GM23338 (cell line): ENCODE measurements at regions not wholly inside any gene's neighbourhood (a gene's known extent, or its start where the extent isn't known, plus 50 kb on each side); places are given as distances from the start of the nearest gene placed in this dataset.

Experiments
- ATAC-seq: fragments of 200-7000 bp; cut with Tn5 transposase; 3 replicates; pipeline ENCODE4 v1.9.1; 2020
- DNase-seq: peaks from one replicate; pipeline ENCODE4 v3.0.0-alpha.2; 2015; ENCODE audit warnings: low spot score
- H2AFZ ChIP-seq: fragments of 200-600 bp; sonication (generic); 2 replicates; pipeline ENCODE4 v1.8.0; 2016; ENCODE audit warnings: antibody characterized with exemption, mild to moderate bottlenecking, moderate library complexity
- H3F3A ChIP-seq: fragments of 200-600 bp; sonication (generic); replicated peaks from 2 replicates; pipeline ENCODE4 v1.8.0; 2017; ENCODE audit warnings: antibody characterized with exemption, mixed run types, low read depth
- H3K27ac ChIP-seq: fragments of 200-600 bp; sonication (generic); 2 replicates; pipeline ENCODE4 v1.6.1; 2016; ENCODE audit warnings: low read depth
- H3K27me3 ChIP-seq: fragments of 200-600 bp; sonication (generic); 2 replicates; pipeline ENCODE4 v1.8.0; 2016; ENCODE audit warnings: mild to moderate bottlenecking, mixed run types, moderate library complexity; ENCODE audit not compliant: insufficient read depth
- H3K36me3 ChIP-seq: fragments of 200-600 bp; sonication (generic); 2 replicates; pipeline ENCODE4 v1.8.0; 2016; ENCODE audit warnings: mild to moderate bottlenecking; ENCODE audit not compliant: insufficient read depth
- H3K4me1 ChIP-seq: fragments of 200-600 bp; sonication (generic); 2 replicates; pipeline ENCODE4 v1.8.0; 2016; ENCODE audit warnings: mild to moderate bottlenecking, moderate library complexity; ENCODE audit not compliant: insufficient read depth
- H3K4me2 ChIP-seq: fragments of 200-600 bp; sonication (generic); 2 replicates; pipeline ENCODE4 v1.7.1; 2017; ENCODE audit warnings: mixed run types
- H3K4me3 ChIP-seq: fragments of 200-600 bp; sonication (generic); 2 replicates; pipeline ENCODE4 v1.6.1; 2016; ENCODE audit warnings: mixed run types
- H3K79me2 ChIP-seq: fragments of 200-600 bp; sonication (generic); replicated peaks from 2 replicates; pipeline ENCODE4 v1.8.0; 2017; ENCODE audit warnings: mild to moderate bottlenecking; ENCODE audit not compliant: insufficient read depth
- H3K9me2 ChIP-seq: fragments of 200-600 bp; sonication (generic); 2 replicates; pipeline ENCODE4 v1.8.0; 2017; ENCODE audit not compliant: insufficient read depth
- H4K20me1 ChIP-seq: fragments of 200-600 bp; sonication (generic); replicated peaks from 2 replicates; pipeline ENCODE4 v1.8.0; 2017; ENCODE audit warnings: mild to moderate bottlenecking; ENCODE audit not compliant: insufficient read depth
- H3K27ac Mint-ChIP-seq: 2 replicates; pipeline ENCODE4 v1.8.0; 2020; ENCODE audit warnings: inconsistent platforms, mild to moderate bottlenecking, moderate library complexity, mixed read lengths
- H3K27me3 Mint-ChIP-seq: 3 replicates; pipeline ENCODE4 v1.8.0; 2022; ENCODE audit warnings: low read depth, mild to moderate bottlenecking, moderate library complexity, mixed read lengths, inconsistent platforms; ENCODE audit not compliant: insufficient read depth, poor library complexity
- H3K36me3 Mint-ChIP-seq: 3 replicates; pipeline ENCODE4 v1.8.0; 2021; ENCODE audit warnings: low read depth, mild to moderate bottlenecking, inconsistent platforms, moderate library complexity, mixed read lengths
- H3K4me1 Mint-ChIP-seq: 3 replicates; pipeline ENCODE4 v1.8.0; 2020; ENCODE audit warnings: mild to moderate bottlenecking, inconsistent platforms, mixed read lengths
- H3K4me3 Mint-ChIP-seq: 3 replicates; pipeline ENCODE4 v1.8.0; 2021; ENCODE audit warnings: moderate library complexity, mild to moderate bottlenecking, inconsistent platforms, mixed read lengths
- H3K9me3 Mint-ChIP-seq: 3 replicates; pipeline ENCODE4 v1.8.0; 2020; ENCODE audit warnings: moderate library complexity, mild to moderate bottlenecking, inconsistent platforms, mixed read lengths
- CREB1 ChIP-seq: fragments of 250-450 bp; sonication (Bioruptor Pico); IDR thresholded peaks from 2 replicates; pipeline ENCODE4 v1.5.0; 2020; ENCODE audit warnings: low read depth, mild to moderate bottlenecking, moderate library complexity
- CTCF ChIP-seq, 2 experiments: fragments of 200-600 bp in 1 of 2; sonication (generic) in 1 of 2; conservative IDR thresholded peaks; 2 replicates each; pipeline versions ENCODE4 v1.5.1 to v1.6.1; 2016 to 2017; ENCODE audit warnings: antibody characterized with exemption in 2 of 2, low read depth in 2 of 2, mild to moderate bottlenecking in 2 of 2, moderate library complexity in 1 of 2
- ETS1 ChIP-seq: IDR thresholded peaks from 2 replicates; pipeline ENCODE4 v1.6.1; 2016; ENCODE audit warnings: antibody characterized with exemption
- EZH2 ChIP-seq: fragments of 200-600 bp; sonication (generic); IDR thresholded peaks from one replicate; pipeline ENCODE4 v1.8.0; 2017; ENCODE audit warnings: antibody characterized with exemption, mild to moderate bottlenecking, low read depth; ENCODE audit not compliant: unreplicated experiment
- EZH2phosphoT487 ChIP-seq: fragments of 200-600 bp; sonication (generic); IDR thresholded peaks from one replicate; pipeline ENCODE4 v1.8.1; 2018; ENCODE audit warnings: antibody characterized with exemption; ENCODE audit not compliant: unreplicated experiment
- JUNB ChIP-seq: IDR thresholded peaks from one replicate; pipeline ENCODE4 v1.6.1; 2016; ENCODE audit warnings: antibody characterized with exemption; ENCODE audit not compliant: unreplicated experiment
- NANOG ChIP-seq: IDR thresholded peaks from 2 replicates; pipeline ENCODE4 v1.6.1; 2016; ENCODE audit warnings: antibody characterized with exemption, borderline replicate concordance
- POLR2AphosphoS5 ChIP-seq: IDR thresholded peaks from 2 replicates; pipeline ENCODE4 v1.6.1; 2016; ENCODE audit warnings: antibody characterized with exemption, low read depth
- REST ChIP-seq: IDR thresholded peaks from one replicate; pipeline ENCODE4 v1.6.1; 2018; ENCODE audit warnings: antibody characterized with exemption; ENCODE audit not compliant: unreplicated experiment
- STAT1 ChIP-seq: IDR thresholded peaks from one replicate; pipeline ENCODE4 v1.6.1; 2016; ENCODE audit warnings: antibody characterized with exemption; ENCODE audit not compliant: unreplicated experiment
- ZNF114 ChIP-seq: fragments of 250-450 bp; sonication (Bioruptor Pico); IDR thresholded peaks from 2 replicates; pipeline ENCODE4 v1.5.0; 2020; ENCODE audit warnings: mild to moderate bottlenecking, moderate library complexity
- ZNF331 ChIP-seq: fragments of 250-450 bp; sonication (Bioruptor Pico); IDR thresholded peaks from 2 replicates; pipeline ENCODE4 v1.5.0; 2020; ENCODE audit warnings: low read depth, mild to moderate bottlenecking, moderate library complexity
- TF ChIP-seq, protein P1 (sequence below): fragments of 250-450 bp; sonication (Bioruptor Pico); IDR thresholded peaks from 2 replicates; pipeline ENCODE4 v1.5.0; 2020; ENCODE audit warnings: mild to moderate bottlenecking, moderate library complexity

- no peak for ATAC-seq
Measured at GRCh38 chr3:109702976-109703375, 365.6 kb upstream of the DPPA4 start.

More at GRCh38 chr3:109702976-109703375, 365.6 kb upstream of the DPPA4 start:
- H3K27ac ChIP-seq = no peak overlapping the region
- peaks cover 10% of the 10 kb centered on the region; the same call in 1 of the 2 replicates for H3K9me2 ChIP-seq
- no peak overlapping the region for H3K27ac Mint-ChIP-seq
- H3K79me2 ChIP-seq = no peaks in the 10 kb centered on the region
- H3K36me3 Mint-ChIP-seq = no peaks in the 10 kb centered on the region
- H3K27me3 Mint-ChIP-seq = peaks cover 1% of the 10 kb centered on the region
- H3K36me3 ChIP-seq = no peaks in the 10 kb centered on the region
- H2AFZ ChIP-seq = no peak overlapping the region
- H3K9me3 Mint-ChIP-seq = peaks cover 5% of the 10 kb centered on the region; the same call in 2 of the 3 replicates
- H3K4me1 Mint-ChIP-seq = no peaks in the 10 kb centered on the region
- H3K4me3 ChIP-seq = no peak overlapping the region
- H3K4me3 Mint-ChIP-seq = no peak overlapping the region
- H3K4me2 ChIP-seq = no peak overlapping the region
- no peaks in the 10 kb centered on the region for H3K4me1 ChIP-seq
- DNase-seq = no peak
- H3K27me3 ChIP-seq = no peaks in the 10 kb centered on the region
- TF ChIP-seq ETS1 (no peak), EZH2phosphoT487 (no peak), EZH2 (no peak), ZNF331 (CRISPR knock-in tag) (no peak), CTCF (conservative IDR thresholded peaks at IDR 0.05; ENCODE audit: low read depth in 2 of 2) (no peak), NANOG (no peak), CREB1 (CRISPR knock-in tag) (no peak), POLR2AphosphoS5 (no peak), JUNB (no peak), REST (no peak), ZNF114 (CRISPR knock-in tag) (no peak), STAT1 (no peak)
- TF ChIP-seq, protein P1, sequence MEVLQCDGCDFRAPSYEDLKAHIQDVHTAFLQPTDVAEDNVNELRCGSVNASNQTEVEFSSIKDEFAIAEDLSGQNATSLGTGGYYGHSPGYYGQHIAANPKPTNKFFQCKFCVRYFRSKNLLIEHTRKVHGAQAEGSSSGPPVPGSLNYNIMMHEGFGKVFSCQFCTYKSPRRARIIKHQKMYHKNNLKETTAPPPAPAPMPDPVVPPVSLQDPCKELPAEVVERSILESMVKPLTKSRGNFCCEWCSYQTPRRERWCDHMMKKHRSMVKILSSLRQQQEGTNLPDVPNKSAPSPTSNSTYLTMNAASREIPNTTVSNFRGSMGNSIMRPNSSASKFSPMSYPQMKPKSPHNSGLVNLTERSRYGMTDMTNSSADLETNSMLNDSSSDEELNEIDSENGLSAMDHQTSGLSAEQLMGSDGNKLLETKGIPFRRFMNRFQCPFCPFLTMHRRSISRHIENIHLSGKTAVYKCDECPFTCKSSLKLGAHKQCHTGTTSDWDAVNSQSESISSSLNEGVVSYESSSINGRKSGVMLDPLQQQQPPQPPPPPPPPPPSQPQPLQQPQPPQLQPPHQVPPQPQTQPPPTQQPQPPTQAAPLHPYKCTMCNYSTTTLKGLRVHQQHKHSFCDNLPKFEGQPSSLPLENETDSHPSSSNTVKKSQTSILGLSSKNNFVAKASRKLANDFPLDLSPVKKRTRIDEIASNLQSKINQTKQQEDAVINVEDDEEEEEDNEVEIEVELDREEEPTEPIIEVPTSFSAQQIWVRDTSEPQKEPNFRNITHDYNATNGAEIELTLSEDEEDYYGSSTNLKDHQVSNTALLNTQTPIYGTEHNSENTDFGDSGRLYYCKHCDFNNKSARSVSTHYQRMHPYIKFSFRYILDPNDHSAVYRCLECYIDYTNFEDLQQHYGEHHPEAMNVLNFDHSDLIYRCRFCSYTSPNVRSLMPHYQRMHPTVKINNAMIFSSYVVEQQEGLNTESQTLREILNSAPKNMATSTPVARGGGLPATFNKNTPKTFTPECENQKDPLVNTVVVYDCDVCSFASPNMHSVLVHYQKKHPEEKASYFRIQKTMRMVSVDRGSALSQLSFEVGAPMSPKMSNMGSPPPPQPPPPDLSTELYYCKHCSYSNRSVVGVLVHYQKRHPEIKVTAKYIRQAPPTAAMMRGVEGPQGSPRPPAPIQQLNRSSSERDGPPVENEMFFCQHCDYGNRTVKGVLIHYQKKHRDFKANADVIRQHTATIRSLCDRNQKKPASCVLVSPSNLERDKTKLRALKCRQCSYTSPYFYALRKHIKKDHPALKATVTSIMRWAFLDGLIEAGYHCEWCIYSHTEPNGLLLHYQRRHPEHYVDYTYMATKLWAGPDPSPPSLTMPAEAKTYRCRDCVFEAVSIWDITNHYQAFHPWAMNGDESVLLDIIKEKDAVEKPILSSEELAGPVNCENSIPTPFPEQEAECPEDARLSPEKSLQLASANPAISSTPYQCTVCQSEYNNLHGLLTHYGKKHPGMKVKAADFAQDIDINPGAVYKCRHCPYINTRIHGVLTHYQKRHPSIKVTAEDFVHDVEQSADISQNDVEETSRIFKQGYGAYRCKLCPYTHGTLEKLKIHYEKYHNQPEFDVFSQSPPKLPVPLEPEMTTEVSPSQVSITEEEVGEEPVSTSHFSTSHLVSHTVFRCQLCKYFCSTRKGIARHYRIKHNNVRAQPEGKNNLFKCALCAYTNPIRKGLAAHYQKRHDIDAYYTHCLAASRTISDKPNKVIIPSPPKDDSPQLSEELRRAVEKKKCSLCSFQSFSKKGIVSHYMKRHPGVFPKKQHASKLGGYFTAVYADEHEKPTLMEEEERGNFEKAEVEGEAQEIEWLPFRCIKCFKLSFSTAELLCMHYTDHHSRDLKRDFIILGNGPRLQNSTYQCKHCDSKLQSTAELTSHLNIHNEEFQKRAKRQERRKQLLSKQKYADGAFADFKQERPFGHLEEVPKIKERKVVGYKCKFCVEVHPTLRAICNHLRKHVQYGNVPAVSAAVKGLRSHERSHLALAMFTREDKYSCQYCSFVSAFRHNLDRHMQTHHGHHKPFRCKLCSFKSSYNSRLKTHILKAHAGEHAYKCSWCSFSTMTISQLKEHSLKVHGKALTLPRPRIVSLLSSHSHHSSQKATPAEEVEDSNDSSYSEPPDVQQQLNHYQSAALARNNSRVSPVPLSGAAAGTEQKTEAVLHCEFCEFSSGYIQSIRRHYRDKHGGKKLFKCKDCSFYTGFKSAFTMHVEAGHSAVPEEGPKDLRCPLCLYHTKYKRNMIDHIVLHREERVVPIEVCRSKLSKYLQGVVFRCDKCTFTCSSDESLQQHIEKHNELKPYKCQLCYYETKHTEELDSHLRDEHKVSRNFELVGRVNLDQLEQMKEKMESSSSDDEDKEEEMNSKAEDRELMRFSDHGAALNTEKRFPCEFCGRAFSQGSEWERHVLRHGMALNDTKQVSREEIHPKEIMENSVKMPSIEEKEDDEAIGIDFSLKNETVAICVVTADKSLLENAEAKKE (CRISPR knock-in tag) = no peak
- no peaks in the 10 kb centered on the region for H4K20me1 ChIP-seq
- H3F3A ChIP-seq = no peaks in the 10 kb centered on the region
